TTC549 (cell line): ENCODE measurements at regions not wholly inside any gene's neighbourhood (a gene's known extent, or its start where the extent isn't known, plus 50 kb on each side); places are given as distances from the start of the nearest gene placed in this dataset.
A peak's percentile ranks its signal among the peaks of the same experiment; 100 is the strongest.

Experiments
- FAIRE-seq: peaks from 2 replicates; lab custom pipeline; 2012; peaks lifted over from hg19 to GRCh38; lab: Jason Lieb, UNC

- FAIRE-seq = no peak
Measured at GRCh38 chr13:76438050-76438449, 448.2 kb downstream of the KCTD12 start.

- no peak for FAIRE-seq
Measured at GRCh38 chr13:76425935-76426334, 460.3 kb downstream of the KCTD12 start.

GRCh38 chr13:76421011-76421410 is 465.2 kb downstream of the KCTD12 start:
- no peak for FAIRE-seq

GRCh38 chr13:76418404-76418803 is 467.8 kb downstream of the KCTD12 start:
- FAIRE-seq = no peak

- FAIRE-seq = no peak
Measured at GRCh38 chr13:76414320-76414719, 471.9 kb downstream of the KCTD12 start.

GRCh38 chr13:76406243-76406642 is 480.0 kb downstream of the KCTD12 start:
- no peak for FAIRE-seq

- FAIRE-seq = no peak
Measured at GRCh38 chr13:76398425-76398824, 487.8 kb downstream of the KCTD12 start.

GRCh38 chr13:76397413-76397812 is 488.8 kb downstream of the KCTD12 start:
- FAIRE-seq = no peak

GRCh38 chr13:76389321-76389720 is 496.9 kb downstream of the KCTD12 start:
- FAIRE-seq = no peak

- FAIRE-seq = no peak
Measured at GRCh38 chr13:76387566-76387965, 498.6 kb downstream of the KCTD12 start.

GRCh38 chr13:76386321-76386720 is 499.9 kb downstream of the KCTD12 start:
- no peak for FAIRE-seq

GRCh38 chr13:76385586-76385985 is 500.6 kb downstream of the KCTD12 start:
- FAIRE-seq = no peak

GRCh38 chr13:76383676-76384461 is 502.3 kb downstream of the KCTD12 start:
- FAIRE-seq = peak; percentile 57

GRCh38 chr13:76380446-76381065 is 505.6 kb downstream of the KCTD12 start:
- FAIRE-seq = no peak

GRCh38 chr13:76379341-76380105 is 506.7 kb downstream of the KCTD12 start:
- FAIRE-seq = no peak

GRCh38 chr13:76378767-76379166 is 507.4 kb downstream of the KCTD12 start:
- no peak for FAIRE-seq

GRCh38 chr13:76363682-76364289 is 522.4 kb downstream of the KCTD12 start:
- no peak for FAIRE-seq

- FAIRE-seq = no peak
Measured at GRCh38 chr13:76361868-76362267, 524.3 kb downstream of the KCTD12 start.

GRCh38 chr13:76351541-76352229 is 534.5 kb downstream of the KCTD12 start:
- FAIRE-seq = no peak

GRCh38 chr13:76350399-76350798 is 535.8 kb downstream of the KCTD12 start:
- FAIRE-seq = no peak

- FAIRE-seq = no peak
Measured at GRCh38 chr13:76349700-76350099, 536.5 kb downstream of the KCTD12 start.

GRCh38 chr13:76339649-76340048 is 546.6 kb downstream of the KCTD12 start:
- no peak for FAIRE-seq
